Aorta (tissue), 5 donors: ENCODE measurements at regions not wholly inside any gene's neighbourhood (a gene's known extent, or its start where the extent isn't known, plus 50 kb on each side); places are given as distances from the start of the nearest gene placed in this dataset.

Experiments
- ATAC-seq: fragments of 200-7000 bp; cut with Tn5 transposase; one replicate; pipeline ENCODE4 v1.9.1; 2022; ENCODE audit warnings: moderate library complexity; ENCODE audit not compliant: low FRiP score
- DNase-seq, 2 donors: peaks; one replicate each; pipeline ENCODE4 v3.0.0-alpha.2; 2020
- H3K27ac ChIP-seq, 2 donors: one replicate each; pipeline ENCODE4 v1.5.1; 2013; ENCODE audit warnings: low read length in 2 of 2, mild to moderate bottlenecking in 2 of 2, moderate library complexity in 2 of 2, control low read depth in 1 of 2, inconsistent platforms in 1 of 2, low read depth in 1 of 2
- H3K27me3 ChIP-seq, 2 donors: one replicate each; pipeline ENCODE4 v1.6.1; 2013; ENCODE audit warnings: control low read depth in 1 of 2, low read length in 1 of 2, mild to moderate bottlenecking in 1 of 2, moderate library complexity in 1 of 2; ENCODE audit not compliant: insufficient read depth in 2 of 2, control insufficient read depth in 1 of 2
- H3K36me3 ChIP-seq, 2 donors: one replicate each; pipeline ENCODE4 v1.6.1; 2013; ENCODE audit warnings: control low read depth in 1 of 2, low read length in 1 of 2, mild to moderate bottlenecking in 1 of 2; ENCODE audit not compliant: insufficient read depth in 2 of 2, control insufficient read depth in 1 of 2
- H3K4me1 ChIP-seq, 2 donors: one replicate each; pipeline ENCODE4 v1.6.1; 2013; ENCODE audit warnings: low read length in 2 of 2, control low read depth in 1 of 2, mild to moderate bottlenecking in 1 of 2, moderate library complexity in 1 of 2; ENCODE audit not compliant: insufficient read depth in 2 of 2, control insufficient read depth in 1 of 2
- H3K4me3 ChIP-seq, 2 donors: one replicate each; pipeline ENCODE4 v1.5.1; 2013; ENCODE audit warnings: low read length in 2 of 2, control low read depth in 1 of 2, mild to moderate bottlenecking in 1 of 2
- H3K9me3 ChIP-seq: one replicate; pipeline ENCODE4 v1.6.1; 2013; ENCODE audit warnings: mild to moderate bottlenecking, low read length; ENCODE audit not compliant: control insufficient read depth
- WGBS, 2 donors: extraction: QIAGEN DNeasy Blood & Tissue Kit; methylation state at CpG; one replicate each; pipeline ENCODE4 v1.1.7; 2013; 5-methylcytosine and 5-hydroxymethylcytosine counted together
- intact Hi-C, 2 donors: fragments of 100-400 bp; cut with DNase I; formaldehyde crosslinking; loops; one replicate each; pipeline versions ENCODE4 v1.14.2 to v1.15.0; 2022
- donor health status: healthy with polysubstance abuse.
- donor health status: Bipolar disorder and iron deficiency.
- donor health status: DM: no; HTN: no; CAD: no.
- donor health status: DM: no; HTN: no; CAD: no.
- donor health status: DM: yes; HTN: yes; CAD: no.

GRCh38 chr3:83873550-83873949, 1085.2 kb upstream of the CADM2 start:
- no peak for DNase-seq
- Histone ChIP-seq H3K9me3 (no peaks in the 10 kb centered on the region), H3K27me3 (no peaks in the 10 kb centered on the region), H3K27ac (no peak overlapping the region), H3K36me3 (no peaks in the 10 kb centered on the region), H3K4me3 (no peak overlapping the region), H3K4me1 (no peaks in the 10 kb centered on the region)
- no peak for ATAC-seq
- whole genome bisulfite sequencing, 2 donors: 24 to 46% methylated on average over 2 of the region's 2 CpGs
- intact Hi-C loops: no loop called here

- no peaks in the 10 kb centered on the region for H3K27me3 ChIP-seq
- no peak overlapping the region for H3K27ac ChIP-seq
- no peak overlapping the region for H3K4me3 ChIP-seq
- H3K36me3 ChIP-seq: no peaks in the 10 kb centered on the region
- DNase-seq (no peak), ATAC-seq (no peak)
- H3K4me1 ChIP-seq: no peaks in the 10 kb centered on the region
- whole genome bisulfite sequencing, 2 donors: 56 to 64% methylated on average over 3 of the region's 3 CpGs
- intact Hi-C loops: no loop called here
- H3K9me3 ChIP-seq: no peaks in the 10 kb centered on the region
These were observed 1080.9 kb upstream of the CADM2 start for GRCh38 chr3:83877910-83878309.

DNA sequence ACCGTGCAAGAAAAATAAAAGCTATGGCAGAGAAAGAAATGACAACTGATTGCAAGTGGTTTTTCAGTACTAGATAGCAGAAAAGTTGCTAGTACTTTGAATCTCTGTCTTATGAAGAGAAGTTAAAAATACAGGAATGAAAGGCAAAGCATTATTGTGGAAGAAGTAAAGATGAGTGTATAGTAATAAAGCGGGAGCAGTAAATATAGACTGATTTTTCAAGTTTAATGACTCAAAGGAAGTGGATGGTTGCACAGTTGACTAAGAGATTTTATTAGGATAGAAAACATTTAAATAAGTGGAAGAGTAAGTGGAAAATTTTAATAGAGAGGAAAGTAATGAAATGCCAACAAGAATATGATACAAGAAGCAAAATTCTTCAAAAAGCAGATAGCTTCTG, 1076.1 kb upstream of the CADM2 start:
- Histone ChIP-seq H3K4me1 (no peaks in the 10 kb centered on the region), H3K27me3 (no peaks in the 10 kb centered on the region), H3K36me3 (no peaks in the 10 kb centered on the region), H3K27ac (no peak overlapping the region), H3K9me3 (no peaks in the 10 kb centered on the region), H3K4me3 (no peak overlapping the region)
- intact Hi-C loops: no loop called here
- no peak for DNase-seq
- WGBS, 2 donors: 90 to 93% methylated on average over 2 of the region's 2 CpGs
- ATAC-seq: no peak

GRCh38 chr3:83890039-83890762, 1068.6 kb upstream of the CADM2 start:
- Histone ChIP-seq H3K27ac (no peak overlapping the region), H3K36me3 (no peaks in the 10 kb centered on the region), H3K4me3 (no peak overlapping the region), H3K9me3 (no peaks in the 10 kb centered on the region), H3K27me3 (no peaks in the 10 kb centered on the region), H3K4me1 (no peaks in the 10 kb centered on the region)
- no peak for DNase-seq
- 68 to 73% methylated on average over 1 of the region's 1 CpG for WGBS, 2 donors
- intact Hi-C loops: no loop called here
- no peak for ATAC-seq

GRCh38 chr3:83890763-83891135, 1068.0 kb upstream of the CADM2 start:
- WGBS, 2 donors: 60 to 76% methylated on average over 2 of the region's 2 CpGs
- H3K27me3 ChIP-seq: no peaks in the 10 kb centered on the region

DNA sequence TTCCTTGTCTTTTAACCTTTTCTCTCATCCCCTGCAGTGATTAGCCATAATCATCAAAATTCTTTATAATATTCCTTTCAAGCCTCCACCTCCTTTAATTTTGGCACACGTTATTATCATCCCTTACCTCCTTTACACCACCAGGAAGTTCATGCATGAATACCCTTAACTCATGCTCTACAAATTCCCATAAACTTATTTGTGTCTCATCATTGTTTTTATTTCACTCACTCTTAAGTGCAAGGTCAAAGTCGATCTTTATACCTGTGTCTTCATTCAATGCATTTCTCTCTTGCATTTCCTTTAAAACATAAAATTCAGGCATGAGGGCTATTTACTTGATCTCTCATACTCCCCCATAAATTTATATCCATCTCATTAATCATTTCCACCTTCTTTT, 1064.6 kb upstream of the CADM2 start:
- Histone ChIP-seq H3K27me3 (no peaks in the 10 kb centered on the region), H3K9me3 (no peaks in the 10 kb centered on the region), H3K4me1 (no peaks in the 10 kb centered on the region), H3K36me3 (no peaks in the 10 kb centered on the region), H3K27ac (no peak overlapping the region), H3K4me3 (no peak overlapping the region)
- 60 to 65% methylated on average over 2 of the region's 2 CpGs for WGBS, 2 donors
- ATAC-seq (no peak), DNase-seq (no peak)
- intact Hi-C loops: no loop called here

More at GRCh38 chr3:83890763-83891135, 1068.0 kb upstream of the CADM2 start:
- no peak overlapping the region for H3K4me3 ChIP-seq
- intact Hi-C loops: no loop called here
- DNase-seq (no peak), ATAC-seq (no peak)
- no peaks in the 10 kb centered on the region for H3K36me3 ChIP-seq
- no peaks in the 10 kb centered on the region for H3K4me1 ChIP-seq
- H3K9me3 ChIP-seq: no peaks in the 10 kb centered on the region
- H3K27ac ChIP-seq: no peak overlapping the region

DNA sequence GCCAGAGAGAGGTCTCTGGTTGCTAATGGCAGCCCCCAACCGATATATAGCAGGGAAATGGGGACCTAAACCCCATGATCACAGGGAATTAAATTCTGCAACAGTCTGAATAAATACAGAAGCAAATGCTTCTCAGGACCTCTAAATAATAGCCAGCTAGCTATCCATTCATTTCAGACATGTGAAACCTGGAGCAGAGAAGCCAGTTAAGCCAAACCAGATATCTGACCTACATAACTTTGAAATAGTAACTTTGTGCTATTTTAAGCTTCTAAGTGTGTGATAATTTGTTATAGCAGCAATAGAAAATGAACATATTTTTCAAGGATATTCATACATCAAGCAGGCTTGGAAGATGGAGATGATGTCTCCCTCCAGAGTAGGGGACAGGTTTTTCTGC, 1062.9 kb upstream of the CADM2 start:
- intact Hi-C loops: no loop called here
- no peak overlapping the region for H3K4me3 ChIP-seq
- no peaks in the 10 kb centered on the region for H3K9me3 ChIP-seq
- H3K27ac ChIP-seq: no peak overlapping the region
- ATAC-seq (no peak), DNase-seq (no peak)
- H3K27me3 ChIP-seq: no peaks in the 10 kb centered on the region
- no peaks in the 10 kb centered on the region for H3K36me3 ChIP-seq
- H3K4me1 ChIP-seq: no peaks in the 10 kb centered on the region
- 0 to 50% methylated on average over 1 of the region's 1 CpG for WGBS, 2 donors

DNA sequence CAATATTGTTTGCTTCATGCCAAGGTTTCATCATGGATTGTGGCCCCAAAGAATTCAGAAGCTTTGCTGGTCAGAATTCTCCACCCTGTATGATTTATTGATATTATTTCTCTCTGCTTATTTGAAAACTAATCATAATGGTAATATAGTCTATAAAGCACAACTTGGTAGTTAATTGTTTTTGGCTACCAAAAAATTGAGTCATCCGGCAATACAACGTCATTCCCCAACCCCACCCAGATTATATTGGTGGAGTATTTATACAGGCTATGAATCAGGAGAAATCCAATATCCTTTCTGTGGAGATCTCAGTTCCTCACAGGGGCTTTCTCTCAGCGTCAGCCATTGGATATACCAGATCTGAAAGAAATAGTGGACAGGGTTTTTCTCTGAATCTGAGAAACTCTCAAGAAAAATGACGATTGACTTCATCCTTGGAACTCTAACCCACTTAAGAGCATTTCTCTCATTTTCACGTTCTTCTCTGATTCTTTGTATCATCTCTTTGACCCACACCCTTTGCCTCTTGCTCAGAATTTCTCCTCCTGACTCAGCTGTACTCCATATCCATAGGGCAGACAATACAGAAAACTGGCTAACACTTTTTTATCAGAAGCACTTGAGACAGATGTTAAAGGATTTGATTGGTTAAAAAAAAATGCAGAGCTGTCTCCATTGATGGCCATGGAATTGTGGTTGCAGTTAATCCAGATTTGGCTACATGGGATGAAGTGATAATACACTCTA, 1055.8 kb upstream of the CADM2 start:
- intact Hi-C loops: no loop called here
- Histone ChIP-seq H3K36me3 (no peaks in the 10 kb centered on the region), H3K27me3 (no peaks in the 10 kb centered on the region), H3K9me3 (no peaks in the 10 kb centered on the region), H3K4me1 (no peaks in the 10 kb centered on the region), H3K27ac (no peak overlapping the region), H3K4me3 (no peak overlapping the region)
- 75 to 79% methylated on average over 5 of the region's 5 CpGs for WGBS, 2 donors
- DNase-seq (no peak), ATAC-seq (no peak)

- Histone ChIP-seq H3K9me3 (no peaks in the 10 kb centered on the region), H3K4me1 (no peaks in the 10 kb centered on the region), H3K36me3 (no peaks in the 10 kb centered on the region), H3K27ac (no peak overlapping the region), H3K4me3 (no peak overlapping the region), H3K27me3 (no peaks in the 10 kb centered on the region)
- DNase-seq: no peak
- no peak for ATAC-seq
- intact Hi-C loops: no loop called here
- 75 to 76% methylated on average over 4 of the region's 4 CpGs for WGBS, 2 donors
These were observed 1045.4 kb upstream of the CADM2 start for GRCh38 chr3:83913381-83913780.
